ENCODE measurements at regions not wholly inside any gene's neighbourhood (a gene's known extent, or its start where the extent isn't known, plus 50 kb on each side); places are given as distances from the start of the nearest gene placed in this dataset.
"Not testable (repeated sequence)": the region's sequence is repeated elsewhere in the genome, so short reads cannot be mapped to it uniquely, and the experiment has no call there.

GRCh38 chr3:40752492-40752891 lies 227.7 kb downstream of the ZNF621 start:
- TF ChIP-seq, protein P1, sequence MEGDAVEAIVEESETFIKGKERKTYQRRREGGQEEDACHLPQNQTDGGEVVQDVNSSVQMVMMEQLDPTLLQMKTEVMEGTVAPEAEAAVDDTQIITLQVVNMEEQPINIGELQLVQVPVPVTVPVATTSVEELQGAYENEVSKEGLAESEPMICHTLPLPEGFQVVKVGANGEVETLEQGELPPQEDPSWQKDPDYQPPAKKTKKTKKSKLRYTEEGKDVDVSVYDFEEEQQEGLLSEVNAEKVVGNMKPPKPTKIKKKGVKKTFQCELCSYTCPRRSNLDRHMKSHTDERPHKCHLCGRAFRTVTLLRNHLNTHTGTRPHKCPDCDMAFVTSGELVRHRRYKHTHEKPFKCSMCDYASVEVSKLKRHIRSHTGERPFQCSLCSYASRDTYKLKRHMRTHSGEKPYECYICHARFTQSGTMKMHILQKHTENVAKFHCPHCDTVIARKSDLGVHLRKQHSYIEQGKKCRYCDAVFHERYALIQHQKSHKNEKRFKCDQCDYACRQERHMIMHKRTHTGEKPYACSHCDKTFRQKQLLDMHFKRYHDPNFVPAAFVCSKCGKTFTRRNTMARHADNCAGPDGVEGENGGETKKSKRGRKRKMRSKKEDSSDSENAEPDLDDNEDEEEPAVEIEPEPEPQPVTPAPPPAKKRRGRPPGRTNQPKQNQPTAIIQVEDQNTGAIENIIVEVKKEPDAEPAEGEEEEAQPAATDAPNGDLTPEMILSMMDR (conservative IDR thresholded peaks at IDR 0.05): no peak
- DNase-seq (ENCODE audit: low read depth, low spot score): no peak
- H3K4me1 Mint-ChIP-seq: peaks cover 8% of the 10 kb centered on the region
- no peaks in the 10 kb centered on the region for H3K9me3 Mint-ChIP-seq
- H3K27ac Mint-ChIP-seq (ENCODE audit: unreplicated experiment): peak overlapping the region; percentile 40
- no peaks in the 10 kb centered on the region for H3K36me3 Mint-ChIP-seq (ENCODE audit: low read depth)
- H3K4me3 Mint-ChIP-seq: no peak overlapping the region
- H3K27me3 Mint-ChIP-seq (ENCODE audit: low read depth): no peaks in the 10 kb centered on the region

- Mint-ChIP-seq H3K4me3 (no peak overlapping the region), H3K27me3 (ENCODE audit: low read depth) (no peaks in the 10 kb centered on the region), H3K9me3 (no peaks in the 10 kb centered on the region), H3K27ac (ENCODE audit: unreplicated experiment) (no peak overlapping the region), H3K4me1 (peaks cover 8% of the 10 kb centered on the region), H3K36me3 (ENCODE audit: low read depth) (no peaks in the 10 kb centered on the region)
- DNase-seq (ENCODE audit: low read depth, low spot score): no peak
- TF ChIP-seq, protein P1 (conservative IDR thresholded peaks at IDR 0.05): no peak
Measured at GRCh38 chr3:40753291-40753770, 228.6 kb downstream of the ZNF621 start.

DNA sequence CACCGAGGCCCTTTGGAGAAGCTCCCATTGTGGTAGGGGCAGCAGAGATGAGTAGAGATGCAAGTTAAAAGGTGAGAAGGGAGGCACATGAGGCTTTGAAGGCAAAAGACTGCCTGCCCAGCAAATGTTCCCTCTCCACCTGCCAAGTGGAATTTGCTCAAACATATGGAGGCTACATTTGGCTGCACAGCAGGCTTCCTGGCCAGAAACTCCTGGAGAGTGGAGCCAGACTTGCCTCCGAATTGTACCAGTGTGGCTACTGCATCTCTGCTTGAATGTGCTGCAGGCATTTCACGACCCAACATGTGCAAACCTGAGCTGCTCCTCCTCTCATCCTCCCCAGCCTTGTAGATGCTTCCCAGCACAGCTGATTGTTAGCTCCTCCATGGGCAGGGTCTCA lies 229.2 kb downstream of the ZNF621 start:
- no peaks in the 10 kb centered on the region for H3K36me3 Mint-ChIP-seq (ENCODE audit: low read depth)
- peak overlapping the region; percentile 70 for H3K27ac Mint-ChIP-seq (ENCODE audit: unreplicated experiment)
- H3K4me1 Mint-ChIP-seq: peaks cover 8% of the 10 kb centered on the region
- H3K4me3 Mint-ChIP-seq: no peak overlapping the region
- TF ChIP-seq, protein P1 (conservative IDR thresholded peaks at IDR 0.05): no peak
- DNase-seq (ENCODE audit: low read depth, low spot score): no peak
- no peaks in the 10 kb centered on the region for H3K27me3 Mint-ChIP-seq (ENCODE audit: low read depth)
- H3K9me3 Mint-ChIP-seq: no peaks in the 10 kb centered on the region

DNA sequence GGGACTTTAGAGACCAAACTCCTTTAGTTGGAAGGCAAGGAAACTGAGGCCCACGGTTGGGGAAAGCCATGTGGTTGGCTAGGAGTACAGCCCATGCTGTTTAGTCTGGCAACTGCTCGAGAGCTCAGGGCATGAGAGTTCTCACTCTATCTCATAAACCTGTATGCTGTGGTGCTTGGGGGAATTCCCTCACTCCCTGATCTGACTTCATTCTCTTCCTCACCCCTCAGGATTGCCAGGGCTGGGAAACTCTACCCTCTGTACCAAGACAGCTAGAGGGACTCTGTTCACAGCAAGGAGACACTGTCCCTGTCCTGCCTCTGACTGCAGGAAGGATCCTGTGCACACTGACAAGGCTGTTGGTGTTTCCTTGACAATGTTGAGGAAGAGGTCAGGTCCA lies 230.2 kb downstream of the ZNF621 start:
- Mint-ChIP-seq H3K9me3 (no peaks in the 10 kb centered on the region), H3K36me3 (ENCODE audit: low read depth) (no peaks in the 10 kb centered on the region), H3K4me1 (peaks cover 2% of the 10 kb centered on the region), H3K4me3 (no peak overlapping the region), H3K27ac (ENCODE audit: unreplicated experiment) (no peak overlapping the region), H3K27me3 (ENCODE audit: low read depth) (no peaks in the 10 kb centered on the region)
- TF ChIP-seq, protein P1 (conservative IDR thresholded peaks at IDR 0.05): no peak
- DNase-seq (ENCODE audit: low read depth, low spot score): no peak

DNA sequence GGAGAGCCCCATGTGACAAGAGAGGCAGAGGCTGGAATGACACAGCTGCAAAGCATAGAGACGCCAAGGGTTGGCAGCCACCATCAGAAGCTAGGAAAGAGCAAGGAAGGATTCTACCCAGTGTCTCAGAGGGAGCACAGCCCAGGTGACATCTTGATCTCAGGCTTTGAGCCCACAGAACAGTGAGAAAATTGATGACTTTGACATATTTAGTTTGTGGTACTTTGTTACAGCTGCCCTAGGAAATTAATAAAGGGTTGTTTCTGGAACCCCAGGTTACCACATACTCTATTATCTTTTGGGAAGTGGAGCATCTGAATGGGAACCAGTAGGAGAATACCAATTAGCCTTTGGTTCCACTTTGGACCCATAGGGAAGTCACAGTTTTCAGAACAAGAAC lies 231.7 kb downstream of the ZNF621 start:
- DNase-seq (ENCODE audit: low read depth, low spot score): no peak
- Mint-ChIP-seq H3K9me3 (peaks cover 11% of the 10 kb centered on the region), H3K4me3 (no peak overlapping the region), H3K27ac (ENCODE audit: unreplicated experiment) (no peak overlapping the region), H3K36me3 (ENCODE audit: low read depth) (no peaks in the 10 kb centered on the region), H3K4me1 (no peaks in the 10 kb centered on the region), H3K27me3 (ENCODE audit: low read depth) (no peaks in the 10 kb centered on the region)
- TF ChIP-seq, protein P1 (conservative IDR thresholded peaks at IDR 0.05): no peak

DNA sequence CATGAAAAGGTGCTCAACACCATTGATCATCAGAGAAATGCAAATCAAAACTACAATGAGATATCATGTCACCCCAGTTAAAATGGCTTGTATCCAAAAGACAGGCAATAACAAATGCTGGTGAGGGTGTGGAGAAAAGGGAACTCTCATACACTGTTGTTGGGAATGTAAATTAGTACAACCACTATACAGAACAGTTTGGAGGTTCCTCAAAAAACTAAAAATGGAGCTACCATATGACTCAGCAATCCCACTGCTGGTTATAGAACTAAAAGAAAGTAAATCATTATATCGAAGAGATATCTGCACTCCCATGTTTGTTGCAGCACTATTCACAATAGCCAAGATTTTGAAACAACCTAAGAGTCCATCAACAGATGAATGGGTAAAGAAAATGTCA lies 238.0 kb downstream of the ZNF621 start:
- not testable (repeated sequence) for H3K4me1 Mint-ChIP-seq; H3K4me3 Mint-ChIP-seq; H3K36me3 Mint-ChIP-seq (ENCODE audit: low read depth); H3K27me3 Mint-ChIP-seq (ENCODE audit: low read depth); DNase-seq (ENCODE audit: low read depth, low spot score); H3K27ac Mint-ChIP-seq (ENCODE audit: unreplicated experiment)
- H3K9me3 Mint-ChIP-seq: peaks cover 32% of the 10 kb centered on the region

Data from neural crest cell (in vitro differentiated cells).